ENCODE measurements at regions not wholly inside any gene's neighbourhood (a gene's known extent, or its start where the extent isn't known, plus 50 kb on each side); places are given as distances from the start of the nearest gene placed in this dataset.

DNA sequence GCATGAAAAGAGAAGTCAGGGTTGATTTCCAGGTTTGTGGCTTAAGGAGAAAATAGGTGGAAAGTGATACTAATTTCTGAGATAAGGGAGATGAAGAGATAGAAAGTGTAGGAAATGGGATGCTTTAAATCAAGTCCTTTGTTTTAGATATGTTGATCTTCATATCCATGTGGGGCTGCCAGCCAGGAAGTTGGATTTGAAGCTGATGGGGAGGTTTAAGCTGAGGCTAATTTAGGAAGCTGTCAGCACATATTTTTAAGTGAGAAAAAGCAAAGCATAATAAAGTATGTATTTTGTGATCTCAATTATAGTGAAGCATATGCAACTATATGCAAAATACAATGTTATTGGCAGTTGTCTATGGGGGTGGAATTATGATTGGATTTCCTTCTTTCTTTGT, 428.4 kb downstream of the CSNK1G3 start (continued):
- TF ChIP-seq, protein P1, sequence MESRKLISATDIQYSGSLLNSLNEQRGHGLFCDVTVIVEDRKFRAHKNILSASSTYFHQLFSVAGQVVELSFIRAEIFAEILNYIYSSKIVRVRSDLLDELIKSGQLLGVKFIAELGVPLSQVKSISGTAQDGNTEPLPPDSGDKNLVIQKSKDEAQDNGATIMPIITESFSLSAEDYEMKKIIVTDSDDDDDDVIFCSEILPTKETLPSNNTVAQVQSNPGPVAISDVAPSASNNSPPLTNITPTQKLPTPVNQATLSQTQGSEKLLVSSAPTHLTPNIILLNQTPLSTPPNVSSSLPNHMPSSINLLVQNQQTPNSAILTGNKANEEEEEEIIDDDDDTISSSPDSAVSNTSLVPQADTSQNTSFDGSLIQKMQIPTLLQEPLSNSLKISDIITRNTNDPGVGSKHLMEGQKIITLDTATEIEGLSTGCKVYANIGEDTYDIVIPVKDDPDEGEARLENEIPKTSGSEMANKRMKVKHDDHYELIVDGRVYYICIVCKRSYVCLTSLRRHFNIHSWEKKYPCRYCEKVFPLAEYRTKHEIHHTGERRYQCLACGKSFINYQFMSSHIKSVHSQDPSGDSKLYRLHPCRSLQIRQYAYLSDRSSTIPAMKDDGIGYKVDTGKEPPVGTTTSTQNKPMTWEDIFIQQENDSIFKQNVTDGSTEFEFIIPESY (IDR thresholded peaks at IDR 0.05; ENCODE audit: extremely low read depth, insufficient replicate concordance, low read length), result no peak
- TF ChIP-seq SRF (IDR thresholded peaks at IDR 0.05; ENCODE audit: low read depth), result no peak
- no peak for TF ChIP-seq YY1 (IDR thresholded peaks at IDR 0.05; ENCODE audit: extremely low read depth, insufficient replicate concordance, low read depth, low read length)
- no peak for TF ChIP-seq TCF7L2 (IDR thresholded peaks at IDR 0.05; ENCODE audit: borderline replicate concordance, extremely low read depth, insufficient read depth, insufficient read length)
- TF ChIP-seq SIN3A (IDR thresholded peaks at IDR 0.05; ENCODE audit: low read depth), result no peak
- TF ChIP-seq FOSL1 (IDR thresholded peaks at IDR 0.05; ENCODE audit: low read depth), result no peak
- no peak for TF ChIP-seq POLR2AphosphoS5 (IDR thresholded peaks at IDR 0.05; ENCODE audit: low read depth, low read length)
- no peak for TF ChIP-seq MAX (IDR thresholded peaks at IDR 0.05)

DNA sequence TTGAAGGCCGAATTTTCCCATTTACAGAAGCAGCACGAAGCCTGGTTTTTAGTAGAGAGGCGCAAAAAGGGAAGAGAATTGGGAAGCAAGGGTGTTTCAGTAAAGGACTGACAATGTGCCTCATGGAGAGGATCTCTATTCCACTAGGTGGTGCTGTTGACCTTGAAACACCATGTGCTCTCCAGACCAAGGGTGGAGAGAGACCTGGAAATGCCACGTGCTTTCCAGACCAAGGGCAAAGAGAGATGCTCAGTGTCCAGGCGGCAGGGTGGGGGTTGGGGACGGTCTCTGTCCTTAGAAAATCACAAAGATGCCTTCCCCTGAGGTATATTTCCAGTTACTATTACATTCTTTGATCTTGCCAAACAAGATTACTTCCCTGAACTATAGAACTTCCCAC, 425.3 kb downstream of the CSNK1G3 start:
- Histone ChIP-seq H3K27me3 (ENCODE audit: insufficient read depth, low read length) (no peaks in the 10 kb centered on the region), H3K79me2 (ENCODE audit: insufficient read depth, low read length) (no peaks in the 10 kb centered on the region), H4K20me1 (ENCODE audit: insufficient read depth) (no peaks in the 10 kb centered on the region), H3K4me2 (ENCODE audit: low read length) (no peak overlapping the region), H3K9me3 (ENCODE audit: control insufficient read depth in 1 of 2, insufficient read depth in 1 of 2, low read depth in 1 of 2, low read length in 2 of 2) (no peaks in the 10 kb centered on the region), H3K4me3 (replicated peaks in 1 of 2; ENCODE audit: low read depth in 1 of 2, low read length in 2 of 2) (no peak overlapping the region), H2AFZ (ENCODE audit: low read depth, low read length, poor library complexity, severe bottlenecking) (peak overlapping the region; percentile 88), H3K4me1 (ENCODE audit: control insufficient read depth in 1 of 2, insufficient read depth in 2 of 2, low read length in 2 of 2) (no peaks in the 10 kb centered on the region), H3K36me3 (ENCODE audit: control insufficient read depth in 1 of 2, insufficient read depth in 2 of 2, low read length in 2 of 2) (no peaks in the 10 kb centered on the region), H3K9ac (ENCODE audit: low read length) (no peak overlapping the region), H3K9me2 (ENCODE audit: insufficient read depth) (no peaks in the 10 kb centered on the region), H3K27ac (ENCODE audit: low read depth, low read length) (no peak overlapping the region)
- TF ChIP-seq CBX3 (IDR thresholded peaks at IDR 0.05; ENCODE audit: low read depth), result peak; percentile 90
- TF ChIP-seq CTCF (IDR thresholded peaks at IDR 0.05 in 2 of 3, conservative IDR thresholded peaks at IDR 0.05 in 1 of 3; ENCODE audit: borderline replicate concordance in 1 of 3, insufficient read depth in 1 of 3, low read depth in 2 of 3, low read length in 2 of 3), result peak; percentile 45 to 78 (median 64); a peak in 5 of 6 replicates
- peak; percentile 97 for TF ChIP-seq MAX (IDR thresholded peaks at IDR 0.05)
- TF ChIP-seq RAD21 (IDR thresholded peaks at IDR 0.05; ENCODE audit: low read depth), result peak; percentile 94
- TF ChIP-seq TCF7L2 (IDR thresholded peaks at IDR 0.05; ENCODE audit: borderline replicate concordance, extremely low read depth, insufficient read depth, insufficient read length), result no peak
- POLR2A ChIA-PET, result no interaction called here
- CTCF ChIA-PET, result interaction anchor here (1.5 kb wide), 1 partner anchor 12 kb away, joined by 3 read pairs; no protein-coding TSS in a partner anchor
- ATAC-seq, result peak; percentile 96
- peak; percentile 72 for DNase-seq (ENCODE audit: low read depth, low spot score)
- no TSS peak for BruUV-seq (replicated peaks)
- RAD21 ChIA-PET (ENCODE audit: low non-redundant PET in 1 of 2, low total read pairs in 2 of 2, uncharacterized antibody in 2 of 2, unreplicated experiment in 2 of 2), result interaction anchor here in 1 of 2 experiments (0.6 kb wide), 1 partner anchor 1026 kb away, joined by 4 read pairs; no protein-coding TSS in a partner anchor
- intact Hi-C loops (cut with micrococcal nuclease), result loop anchor here (1.0 kb wide), 1 partner anchor 1898 kb away; no protein-coding TSS in a partner anchor

All from HCT116 (cell line).